GM20000 (cell line): ENCODE measurements at regions not wholly inside any gene's neighbourhood (a gene's known extent, or its start where the extent isn't known, plus 50 kb on each side); places are given as distances from the start of the nearest gene placed in this dataset.
"Not testable (repeated sequence)": the region's sequence is repeated elsewhere in the genome, so short reads cannot be mapped to it uniquely, and the experiment has no call there.

ENCODE experiments used
- DNase-seq: peaks from one replicate; pipeline ENCODE4 v3.0.0; 2012; ENCODE audit warnings: low spot score
- CTCF ChIP-seq: IDR thresholded peaks from 2 replicates; pipeline ENCODE4 v1.5.1; 2012; ENCODE audit warnings: mild to moderate bottlenecking, control low read depth; ENCODE audit errors: extremely low read depth, missing control alignments

- not testable (repeated sequence) for DNase-seq
Measured at GRCh38 chr19:23984911-23985310, 70.2 kb downstream of the ZNF726 start.

GRCh38 chr19:23986623-23987022, 71.9 kb downstream of the ZNF726 start:
- TF ChIP-seq CTCF, result no peak
- DNase-seq, result no peak

GRCh38 chr19:23991170-23991569, 76.5 kb downstream of the ZNF726 start:
- TF ChIP-seq CTCF, result no peak
- DNase-seq, result no peak

- no peak for DNase-seq
- no peak for TF ChIP-seq CTCF
Measured at GRCh38 chr19:23992348-23992747, 77.7 kb downstream of the ZNF726 start.

GRCh38 chr19:23993440-23993839, 78.8 kb downstream of the ZNF726 start:
- DNase-seq, result no peak

GRCh38 chr19:23996549-23996948, 81.9 kb downstream of the ZNF726 start:
- no peak for TF ChIP-seq CTCF
- DNase-seq, result no peak

More at GRCh38 chr19:23993440-23993839, 78.8 kb downstream of the ZNF726 start:
- TF ChIP-seq CTCF, result no peak

- no peak for DNase-seq
- TF ChIP-seq CTCF, result no peak
Measured at GRCh38 chr19:23998568-23998967, 83.9 kb downstream of the ZNF726 start.

GRCh38 chr19:23999821-24000610, 85.3 kb downstream of the ZNF726 start:
- no peak for TF ChIP-seq CTCF
- DNase-seq, result no peak
